Endothelial cell (in vitro differentiated cells): ENCODE measurements at regions not wholly inside any gene's neighbourhood (a gene's known extent, or its start where the extent isn't known, plus 50 kb on each side); places are given as distances from the start of the nearest gene placed in this dataset.

ENCODE experiments used
- DNase-seq: peaks from one replicate; pipeline ENCODE4 v3.0.0; 2021; ENCODE audit warnings: low spot score
- H3K27ac Mint-ChIP-seq: one replicate; pipeline ENCODE4 v1.8.0; 2021; ENCODE audit warnings: mixed read lengths, inconsistent platforms; ENCODE audit not compliant: unreplicated experiment
- H3K27me3 Mint-ChIP-seq: one replicate; pipeline ENCODE4 v1.8.0; 2021; ENCODE audit warnings: mild to moderate bottlenecking, moderate library complexity, mixed read lengths, inconsistent platforms; ENCODE audit not compliant: unreplicated experiment
- H3K36me3 Mint-ChIP-seq: one replicate; pipeline ENCODE4 v1.8.0; 2021; ENCODE audit warnings: mild to moderate bottlenecking, low read depth, mixed read lengths, inconsistent platforms; ENCODE audit not compliant: unreplicated experiment
- H3K4me1 Mint-ChIP-seq: one replicate; pipeline ENCODE4 v1.8.0; 2021; ENCODE audit warnings: mild to moderate bottlenecking, mixed read lengths, inconsistent platforms; ENCODE audit not compliant: unreplicated experiment
- H3K4me3 Mint-ChIP-seq: one replicate; pipeline ENCODE4 v1.8.0; 2021; ENCODE audit warnings: mild to moderate bottlenecking, mixed read lengths, inconsistent platforms; ENCODE audit not compliant: unreplicated experiment
- H3K9me3 Mint-ChIP-seq: one replicate; pipeline ENCODE4 v1.8.0; 2021; ENCODE audit warnings: mixed read lengths, inconsistent platforms; ENCODE audit not compliant: unreplicated experiment
- TF ChIP-seq, protein P1 (sequence below): fragments of 200-600 bp; sonication (generic); IDR thresholded peaks from one replicate; pipeline ENCODE4 v1.5.0; 2021; ENCODE audit warnings: antibody characterized with exemption; ENCODE audit not compliant: unreplicated experiment

DNA sequence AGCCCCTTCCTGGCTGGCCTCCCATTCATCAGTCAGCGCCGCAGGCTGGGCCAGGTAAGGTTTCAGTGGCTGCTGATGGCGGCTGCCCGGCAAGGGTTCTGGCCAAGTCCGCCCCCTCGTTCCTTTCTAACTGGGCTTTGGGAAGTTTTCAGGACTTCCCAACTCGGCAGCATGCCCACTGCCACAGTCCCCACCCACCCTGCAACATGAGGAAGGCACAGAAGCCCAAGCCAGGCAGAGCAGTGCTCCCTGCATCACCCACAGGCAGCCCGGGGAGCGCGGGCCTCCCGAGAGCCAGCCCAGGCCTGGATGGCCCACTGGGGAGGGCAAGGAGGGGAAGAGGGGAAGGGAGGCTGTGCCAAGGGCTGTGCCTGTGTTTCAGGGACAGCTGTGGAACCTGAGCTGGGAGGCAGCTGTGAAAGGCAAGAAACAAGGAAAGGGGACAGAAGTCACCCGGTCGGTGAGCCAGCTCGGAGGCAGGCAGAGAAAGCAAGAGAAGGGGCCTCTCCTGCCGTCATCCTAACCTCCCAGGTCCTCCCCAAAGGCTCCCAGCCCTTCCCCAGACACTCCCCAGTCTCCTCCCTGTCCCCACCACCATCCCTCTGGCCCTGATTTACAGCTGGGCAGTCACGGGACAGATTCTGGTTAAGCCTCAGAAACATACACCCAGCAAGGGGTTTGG is 73.9 kb downstream of the CPN2 start:
- H3K4me3 Mint-ChIP-seq = no peak overlapping the region
- H3K36me3 Mint-ChIP-seq = peaks cover 5% of the 10 kb centered on the region
- H3K9me3 Mint-ChIP-seq = no peaks in the 10 kb centered on the region
- no peak overlapping the region for H3K27ac Mint-ChIP-seq
- H3K27me3 Mint-ChIP-seq = peaks cover 19% of the 10 kb centered on the region
- TF ChIP-seq, protein P1, sequence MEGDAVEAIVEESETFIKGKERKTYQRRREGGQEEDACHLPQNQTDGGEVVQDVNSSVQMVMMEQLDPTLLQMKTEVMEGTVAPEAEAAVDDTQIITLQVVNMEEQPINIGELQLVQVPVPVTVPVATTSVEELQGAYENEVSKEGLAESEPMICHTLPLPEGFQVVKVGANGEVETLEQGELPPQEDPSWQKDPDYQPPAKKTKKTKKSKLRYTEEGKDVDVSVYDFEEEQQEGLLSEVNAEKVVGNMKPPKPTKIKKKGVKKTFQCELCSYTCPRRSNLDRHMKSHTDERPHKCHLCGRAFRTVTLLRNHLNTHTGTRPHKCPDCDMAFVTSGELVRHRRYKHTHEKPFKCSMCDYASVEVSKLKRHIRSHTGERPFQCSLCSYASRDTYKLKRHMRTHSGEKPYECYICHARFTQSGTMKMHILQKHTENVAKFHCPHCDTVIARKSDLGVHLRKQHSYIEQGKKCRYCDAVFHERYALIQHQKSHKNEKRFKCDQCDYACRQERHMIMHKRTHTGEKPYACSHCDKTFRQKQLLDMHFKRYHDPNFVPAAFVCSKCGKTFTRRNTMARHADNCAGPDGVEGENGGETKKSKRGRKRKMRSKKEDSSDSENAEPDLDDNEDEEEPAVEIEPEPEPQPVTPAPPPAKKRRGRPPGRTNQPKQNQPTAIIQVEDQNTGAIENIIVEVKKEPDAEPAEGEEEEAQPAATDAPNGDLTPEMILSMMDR = no peak
- DNase-seq = no peak
- peaks cover 24% of the 10 kb centered on the region for H3K4me1 Mint-ChIP-seq

DNA sequence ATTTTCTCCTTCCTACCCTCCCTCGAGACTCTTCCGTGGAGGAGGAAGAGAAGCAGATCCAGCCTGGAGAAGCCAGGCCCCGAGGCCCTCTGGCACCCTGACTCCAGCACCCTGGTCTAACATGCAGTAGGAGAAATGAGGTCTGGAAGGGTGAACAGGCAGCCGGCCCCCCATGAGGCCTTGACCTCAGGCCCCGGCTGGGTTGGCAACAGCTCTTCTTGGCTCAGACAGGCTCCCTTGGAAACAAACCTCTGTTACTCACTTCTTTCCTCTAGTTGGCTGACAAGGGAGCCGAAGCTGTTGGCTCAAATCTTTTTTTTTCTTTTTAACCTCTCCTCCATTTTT is 73.4 kb downstream of the CPN2 start:
- H3K27me3 Mint-ChIP-seq = peaks cover 19% of the 10 kb centered on the region
- TF ChIP-seq, protein P1 = no peak
- no peak overlapping the region for H3K4me3 Mint-ChIP-seq
- DNase-seq = no peak
- no peaks in the 10 kb centered on the region for H3K9me3 Mint-ChIP-seq
- no peak overlapping the region for H3K27ac Mint-ChIP-seq
- peaks cover 20% of the 10 kb centered on the region for H3K4me1 Mint-ChIP-seq
- H3K36me3 Mint-ChIP-seq = peaks cover 5% of the 10 kb centered on the region

- no peak overlapping the region for H3K27ac Mint-ChIP-seq
- H3K4me3 Mint-ChIP-seq = no peak overlapping the region
- H3K27me3 Mint-ChIP-seq = peaks cover 20% of the 10 kb centered on the region
- no peaks in the 10 kb centered on the region for H3K9me3 Mint-ChIP-seq
- H3K4me1 Mint-ChIP-seq = peaks cover 19% of the 10 kb centered on the region
- DNase-seq = no peak
- TF ChIP-seq, protein P1 = no peak
- H3K36me3 Mint-ChIP-seq = peaks cover 5% of the 10 kb centered on the region
Measured at GRCh38 chr3:194278186-194278845, 72.8 kb downstream of the CPN2 start.

GRCh38 chr3:194279101-194279500 is 72.0 kb downstream of the CPN2 start:
- TF ChIP-seq, protein P1 = no peak
- H3K9me3 Mint-ChIP-seq = no peaks in the 10 kb centered on the region
- peaks cover 17% of the 10 kb centered on the region for H3K4me1 Mint-ChIP-seq
- H3K4me3 Mint-ChIP-seq = no peak overlapping the region
- DNase-seq = no peak
- peaks cover 19% of the 10 kb centered on the region for H3K27me3 Mint-ChIP-seq
- H3K36me3 Mint-ChIP-seq = peaks cover 5% of the 10 kb centered on the region
- H3K27ac Mint-ChIP-seq = no peak overlapping the region

DNA sequence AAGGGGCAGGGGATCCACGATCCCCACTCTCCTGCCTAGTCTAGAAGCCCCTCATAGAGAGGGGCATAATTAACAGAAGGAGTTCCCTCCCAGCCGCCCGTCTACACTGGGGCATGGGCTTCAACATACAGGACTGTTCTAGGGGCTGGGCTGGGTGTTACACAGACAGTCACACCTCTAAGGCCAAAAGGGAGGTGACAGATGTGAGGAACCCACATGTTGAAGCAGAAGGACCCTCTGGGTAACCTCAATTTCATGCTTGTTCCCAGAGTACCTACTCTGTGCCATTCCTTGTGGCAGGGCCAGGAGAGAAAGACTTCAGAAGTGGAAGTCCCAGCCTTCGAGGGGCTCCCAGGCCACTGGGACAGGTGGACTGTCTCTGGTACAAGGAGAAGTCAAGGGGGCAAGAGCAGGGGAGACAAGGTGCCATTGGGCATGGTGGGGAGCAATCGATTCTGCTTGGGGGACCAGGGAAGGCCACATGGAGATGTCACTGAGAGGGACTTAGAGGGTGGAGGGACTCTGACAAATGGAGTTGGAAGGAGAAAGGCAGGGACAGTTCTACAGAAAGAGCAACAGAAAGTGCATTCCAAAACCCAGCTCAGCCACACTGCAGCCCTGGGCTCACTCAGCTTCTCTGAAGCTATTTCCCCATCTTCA is 71.3 kb downstream of the CPN2 start:
- peaks cover 17% of the 10 kb centered on the region for H3K27me3 Mint-ChIP-seq
- H3K4me3 Mint-ChIP-seq = no peak overlapping the region
- H3K36me3 Mint-ChIP-seq = peaks cover 3% of the 10 kb centered on the region
- no peak for DNase-seq
- no peaks in the 10 kb centered on the region for H3K9me3 Mint-ChIP-seq
- peaks cover 10% of the 10 kb centered on the region for H3K4me1 Mint-ChIP-seq
- H3K27ac Mint-ChIP-seq = no peak overlapping the region
- TF ChIP-seq, protein P1 = no peak
